DMS53 (cell line): ENCODE measurements at regions not wholly inside any gene's neighbourhood (a gene's known extent, or its start where the extent isn't known, plus 50 kb on each side); places are given as distances from the start of the nearest gene placed in this dataset.
"Not testable (repeated sequence)": the region's sequence is repeated elsewhere in the genome, so short reads cannot be mapped to it uniquely, and the experiment has no call there.

Source experiments
- DNase-seq: peaks from one replicate; lab custom pipeline; 2025; lab: John Stamatoyannopoulos, UW

- not testable (repeated sequence) for DNase-seq
Observed at GRCh38 chr21:9745457-9746108, 775.8 kb upstream of the TPTE start.

- not testable (repeated sequence) for DNase-seq
Observed at GRCh38 chr21:9746311-9746710, 775.1 kb upstream of the TPTE start.

DNA sequence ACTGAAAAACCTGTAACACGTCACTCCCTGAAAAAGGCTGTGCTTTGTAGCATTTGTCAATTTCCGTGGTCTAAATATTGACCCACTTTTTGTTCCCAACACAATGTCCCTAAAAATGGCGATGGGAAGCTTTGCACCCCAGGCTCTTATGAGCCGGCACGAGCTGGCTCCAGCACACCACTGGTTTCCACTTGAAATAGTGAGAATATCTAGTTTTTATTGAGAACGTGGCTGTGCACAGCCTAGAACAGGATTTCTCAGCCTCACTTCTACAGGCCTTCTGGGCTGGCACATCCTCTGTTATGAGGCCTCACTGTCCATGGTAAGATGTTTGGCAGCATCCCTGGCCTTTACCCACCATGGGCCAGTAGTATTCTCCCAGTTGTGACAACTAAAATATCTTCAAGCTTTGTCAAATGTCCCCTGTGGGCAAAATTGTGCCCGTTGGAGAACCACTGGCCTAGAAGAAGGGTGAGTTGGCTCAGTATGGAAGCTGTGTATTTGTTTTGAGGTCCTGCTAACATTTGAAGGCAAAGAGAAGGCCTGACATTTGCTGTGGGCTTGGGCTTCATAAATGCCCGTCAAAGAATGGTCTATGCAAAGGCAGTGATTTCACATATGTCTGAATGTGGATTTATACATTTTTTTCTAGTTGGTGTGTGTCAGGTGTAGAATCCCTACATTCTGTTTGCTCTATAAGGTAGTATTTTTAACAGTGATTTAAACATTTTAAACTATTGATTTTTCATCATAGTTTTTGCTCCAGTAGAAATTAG, 774.4 kb upstream of the TPTE start:
- DNase-seq, result not testable (repeated sequence)

DNA sequence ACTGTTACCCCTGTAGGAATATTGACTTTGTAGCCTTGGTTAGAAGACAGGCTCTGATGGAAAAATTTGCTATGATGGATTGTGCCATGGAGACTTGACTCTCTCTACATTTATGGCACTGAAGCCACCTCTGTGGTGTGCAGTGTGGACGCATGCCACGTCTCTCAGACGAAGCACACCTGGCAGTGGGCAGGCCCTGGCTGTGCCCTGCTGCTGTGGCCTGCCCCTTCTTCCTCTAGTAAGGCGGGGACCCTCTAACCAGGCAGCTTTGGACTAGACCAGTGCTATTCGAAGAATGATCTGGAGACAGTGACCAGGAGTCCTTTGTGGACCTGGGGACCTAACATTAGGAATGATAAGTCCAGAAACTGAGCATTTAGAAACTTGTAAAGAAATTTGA, 773.5 kb upstream of the TPTE start:
- not testable (repeated sequence) for DNase-seq

- not testable (repeated sequence) for DNase-seq
Observed at GRCh38 chr21:9748451-9748850, 772.9 kb upstream of the TPTE start.

DNA sequence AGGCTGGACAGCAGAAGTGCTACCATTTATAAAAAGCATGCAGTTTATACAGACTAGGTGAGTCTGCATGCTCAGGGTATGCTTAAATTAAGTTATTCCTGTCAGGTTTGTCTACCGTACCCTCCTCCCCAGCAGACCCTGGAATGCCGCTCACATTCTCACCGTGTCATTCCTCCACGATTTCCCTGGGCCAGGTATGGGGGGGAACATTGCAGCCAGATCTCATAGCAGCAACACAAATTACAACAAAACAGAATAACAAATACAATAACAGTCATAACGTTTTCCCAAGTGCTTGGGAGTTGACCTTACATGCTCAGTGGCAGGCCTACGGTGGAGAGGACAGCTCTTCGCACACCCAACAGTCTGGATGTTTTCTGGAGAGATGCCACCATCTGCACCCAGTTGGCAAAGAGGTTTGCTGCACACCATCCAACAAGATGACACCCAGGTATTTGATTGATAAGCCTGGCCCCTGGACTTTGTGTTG, 771.6 kb upstream of the TPTE start:
- not testable (repeated sequence) for DNase-seq

- DNase-seq, result no peak
Observed at GRCh38 chr21:9750341-9751086, 770.9 kb upstream of the TPTE start.

DNA sequence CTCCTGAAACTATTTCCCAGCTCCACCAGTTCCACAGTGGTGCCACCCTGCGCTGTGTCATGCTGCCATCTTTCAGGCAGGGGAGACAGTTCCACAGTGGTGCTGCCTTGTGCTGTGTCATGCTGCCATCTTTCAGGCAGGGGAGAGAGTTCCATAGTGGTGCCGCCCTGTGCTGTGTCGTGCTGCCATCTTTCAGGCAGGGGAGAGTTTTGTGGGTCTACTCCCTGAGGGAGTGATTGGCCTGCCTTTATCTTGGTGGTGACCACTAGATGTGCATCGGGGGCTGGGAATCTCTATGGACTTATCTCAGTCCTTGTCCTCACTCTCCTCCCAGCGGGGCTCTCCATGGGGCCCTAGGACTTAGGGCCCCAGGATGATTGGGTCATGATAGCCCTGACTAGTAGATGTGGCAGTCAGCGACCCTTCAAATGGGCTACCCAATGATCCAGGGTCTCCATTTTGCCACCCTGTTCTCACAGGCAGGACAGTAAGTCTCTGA, 770.2 kb upstream of the TPTE start:
- DNase-seq, result not testable (repeated sequence)

DNA sequence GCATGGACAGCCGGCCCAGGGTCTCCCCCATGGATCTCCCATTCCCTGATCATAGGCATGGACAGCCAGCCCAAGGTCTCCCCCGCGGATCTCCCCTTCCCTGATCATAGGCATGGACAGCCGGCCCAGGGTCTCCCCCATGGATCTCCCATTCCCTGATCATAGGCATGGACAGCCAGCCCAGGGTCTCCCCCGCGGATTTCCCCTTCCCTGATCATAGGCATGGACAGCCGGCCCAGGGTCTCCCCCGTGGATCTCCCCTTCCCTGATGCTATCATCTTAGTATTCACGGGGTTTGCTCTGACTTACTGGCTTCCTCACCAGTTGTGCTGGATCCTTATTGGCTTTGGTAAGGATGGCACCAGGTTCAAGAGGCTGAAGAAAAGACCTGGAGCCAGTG, 769.4 kb upstream of the TPTE start:
- DNase-seq, result not testable (repeated sequence)

DNA sequence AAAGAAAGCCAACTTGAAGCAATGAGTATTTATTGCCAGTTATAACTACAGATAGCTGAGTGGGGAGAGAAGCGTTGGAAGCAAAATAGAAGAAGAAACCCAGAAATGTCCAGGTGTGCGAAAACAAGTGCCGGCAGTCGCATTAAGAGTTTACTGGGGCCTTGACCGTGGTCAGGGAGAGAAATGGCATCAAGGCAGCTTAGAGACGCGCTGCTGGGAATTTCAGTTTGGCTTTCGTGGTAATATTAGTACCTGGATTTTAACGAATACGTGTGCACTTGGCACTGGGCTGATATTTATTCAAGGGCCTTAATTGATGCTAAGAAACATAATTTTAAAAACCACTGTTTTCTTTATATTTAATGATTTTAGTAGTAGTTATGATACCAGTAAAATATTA, 767.9 kb upstream of the TPTE start:
- DNase-seq, result not testable (repeated sequence)

DNA sequence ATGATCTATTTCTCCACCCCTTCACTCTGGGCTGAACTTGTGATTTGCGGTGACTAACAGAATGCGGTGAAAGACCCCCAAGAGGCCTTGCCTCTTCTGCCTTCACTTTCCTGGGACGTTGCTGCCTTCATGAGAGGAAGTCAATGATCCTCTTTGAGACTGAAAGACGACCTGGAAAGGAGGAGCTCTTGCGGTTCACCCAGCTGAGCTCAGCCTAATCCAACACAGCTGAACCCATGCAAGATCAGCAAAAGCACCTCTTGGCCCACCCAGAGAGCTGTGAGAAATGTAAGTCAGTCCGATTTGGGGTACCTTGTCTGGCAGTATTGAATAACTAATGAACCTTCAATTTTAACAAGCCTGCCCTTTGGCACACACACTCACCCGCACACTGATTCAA, 767.4 kb upstream of the TPTE start:
- no peak for DNase-seq

GRCh38 chr21:9754434-9754833, 766.9 kb upstream of the TPTE start:
- DNase-seq, result not testable (repeated sequence)

DNA sequence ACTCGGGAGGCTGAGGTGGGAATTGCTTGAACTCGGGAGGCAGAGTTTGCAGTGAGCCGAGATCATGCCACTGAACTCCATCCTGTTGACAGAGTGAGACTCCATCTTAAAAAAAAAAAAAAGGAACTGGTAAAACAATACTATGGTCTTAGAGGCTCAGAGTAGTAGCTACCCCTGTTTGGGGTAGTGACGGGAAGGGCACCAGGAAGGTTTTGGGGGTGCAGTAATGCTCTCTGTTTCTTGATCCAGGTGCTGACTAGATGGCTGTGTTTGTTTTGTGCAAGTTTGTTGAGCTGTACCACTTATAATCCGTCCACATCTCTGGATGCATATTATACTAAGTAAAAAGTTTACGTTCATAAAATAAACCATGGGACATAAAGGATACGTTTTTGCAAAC, 765.8 kb upstream of the TPTE start:
- no peak for DNase-seq

- DNase-seq, result no peak
Observed at GRCh38 chr21:9756677-9757076, 764.7 kb upstream of the TPTE start.

- DNase-seq, result not testable (repeated sequence)
Observed at GRCh38 chr21:9757118-9757517, 764.3 kb upstream of the TPTE start.

DNA sequence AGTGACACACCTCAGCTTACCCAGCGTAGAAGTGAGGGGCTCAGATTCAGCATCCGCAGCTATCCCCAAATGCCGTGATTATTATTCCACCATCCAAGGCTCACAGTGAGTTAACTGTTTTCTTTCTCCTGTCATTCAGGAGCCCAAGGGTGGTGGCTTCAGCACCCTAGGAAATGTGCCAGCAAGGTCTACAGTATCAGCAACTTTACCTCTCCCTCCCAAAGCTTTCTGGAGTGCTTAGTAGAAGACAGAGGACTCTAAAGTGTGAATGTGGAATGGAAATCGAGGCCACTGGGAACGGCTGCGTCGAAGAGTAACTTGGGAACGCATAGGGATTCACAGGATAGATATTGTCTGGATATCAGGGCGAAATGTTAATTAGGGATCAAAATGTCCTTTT, 763.8 kb upstream of the TPTE start:
- DNase-seq, result not testable (repeated sequence)

DNA sequence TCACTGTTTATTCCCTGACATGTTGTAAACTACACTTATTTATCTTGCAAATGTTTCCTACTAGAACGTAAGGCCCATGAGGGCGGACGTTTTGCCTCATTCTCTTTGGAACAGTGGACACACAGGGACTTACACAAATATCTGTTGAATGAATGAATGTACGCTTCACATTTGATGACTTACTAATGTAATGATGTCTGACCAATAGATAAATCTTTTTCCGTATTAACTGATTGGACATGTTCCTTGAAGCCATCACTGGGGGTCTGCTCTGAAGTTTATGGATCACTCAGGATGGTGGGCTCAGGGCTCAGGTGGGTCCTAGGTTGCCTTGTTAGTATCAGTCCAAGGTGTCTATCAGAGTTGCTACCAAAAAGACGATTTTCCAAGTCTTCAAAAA, 763.2 kb upstream of the TPTE start:
- DNase-seq, result no peak

DNA sequence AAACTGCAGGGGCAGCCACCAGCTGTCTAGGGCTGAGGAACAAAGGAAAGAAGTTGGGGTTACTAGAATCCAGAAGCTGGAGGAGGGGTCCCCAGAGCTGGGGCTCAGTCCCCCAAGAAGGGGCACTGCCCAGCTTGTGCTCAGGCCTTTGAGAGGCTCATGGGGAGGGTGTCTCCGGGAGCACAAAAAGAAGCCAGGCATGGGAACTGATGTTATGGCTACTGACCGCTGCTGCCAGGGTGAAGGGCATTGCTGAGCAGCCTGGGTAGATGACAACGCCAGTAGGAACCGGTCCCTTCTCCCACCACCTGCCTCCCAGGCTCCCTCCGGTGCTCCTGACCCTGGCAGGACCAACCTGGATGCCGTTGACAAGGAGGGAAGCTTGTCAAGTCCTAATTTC, 762.5 kb upstream of the TPTE start:
- DNase-seq, result no peak

- DNase-seq, result no peak
Observed at GRCh38 chr21:9759972-9760371, 761.4 kb upstream of the TPTE start.

DNA sequence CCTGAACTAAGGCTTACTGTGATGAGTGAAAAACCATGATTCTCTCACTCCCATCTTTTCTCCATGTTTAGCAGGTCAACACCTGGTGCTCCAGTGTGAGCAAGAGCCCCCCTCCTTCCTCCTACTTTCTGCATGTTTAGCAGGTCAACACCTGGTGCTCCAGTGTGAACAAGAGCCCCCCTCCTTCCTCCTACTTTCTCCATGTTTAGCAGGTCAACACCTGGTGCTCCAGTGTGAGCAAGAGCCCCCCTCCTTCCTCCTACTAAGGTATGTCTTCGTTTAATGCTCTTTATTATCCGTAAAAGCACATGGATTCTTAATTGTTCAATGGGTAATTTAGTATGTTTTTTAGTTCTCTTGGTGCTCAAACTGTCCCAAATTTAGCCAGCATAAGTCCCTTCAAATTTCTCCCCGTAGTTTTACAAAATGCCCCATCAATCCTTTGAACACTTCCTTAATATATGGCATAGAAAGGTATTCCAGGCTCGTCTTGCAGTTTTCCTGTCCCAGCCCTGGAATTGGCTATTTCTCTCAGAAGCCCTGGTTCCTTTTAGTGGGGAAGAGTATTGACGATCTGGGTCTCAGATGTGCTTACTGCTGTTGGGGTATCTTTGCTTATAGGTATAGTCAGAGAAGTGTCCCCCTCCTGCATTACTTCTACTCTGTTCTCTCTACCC, 760.8 kb upstream of the TPTE start:
- no peak for DNase-seq

DNA sequence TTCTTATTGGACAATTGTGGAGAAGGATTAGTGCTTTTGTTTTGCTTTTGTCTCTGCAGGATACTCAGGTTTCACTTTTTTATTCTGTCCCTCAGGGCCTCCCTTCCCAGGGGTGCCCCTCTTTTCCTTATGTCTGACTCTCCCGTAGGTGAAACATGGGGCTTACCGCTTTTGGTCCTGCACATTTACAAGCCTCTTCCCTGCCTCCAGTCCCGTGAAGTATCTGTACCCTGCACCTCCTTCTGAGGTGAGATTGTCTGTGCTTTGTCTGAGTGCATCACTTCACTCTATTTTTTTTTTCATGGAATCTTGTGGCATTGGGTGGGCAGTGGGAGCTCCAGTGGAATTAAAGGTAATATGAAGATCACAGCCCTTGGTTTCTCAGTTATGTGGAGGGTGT, 758.1 kb upstream of the TPTE start:
- no peak for DNase-seq

DNA sequence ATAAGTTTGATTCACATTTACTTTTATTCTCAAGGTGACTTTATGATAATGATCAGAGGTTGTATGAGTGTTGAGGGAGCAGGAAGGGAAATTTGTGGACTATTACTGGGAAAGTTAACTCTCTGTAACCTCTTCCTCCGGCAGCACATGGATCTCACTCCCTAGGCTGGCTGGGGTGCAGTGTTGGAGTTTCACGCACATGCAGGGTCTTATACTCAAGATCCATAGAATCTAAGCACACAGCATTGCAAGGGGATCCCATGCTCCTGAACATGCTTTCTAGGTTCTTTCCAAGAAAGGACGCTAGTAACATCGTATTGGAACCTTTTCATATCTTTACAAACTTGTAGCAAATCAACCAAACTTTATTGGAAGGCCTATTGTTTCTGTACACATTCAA, 757.6 kb upstream of the TPTE start:
- DNase-seq, result no peak
